HCEC 1CT (cell line): ENCODE measurements at regions not wholly inside any gene's neighbourhood (a gene's known extent, or its start where the extent isn't known, plus 50 kb on each side); places are given as distances from the start of the nearest gene placed in this dataset.
"Not testable (repeated sequence)": the region's sequence is repeated elsewhere in the genome, so short reads cannot be mapped to it uniquely, and the experiment has no call there.

Experiments
- DNase-seq: peaks from one replicate; pipeline ENCODE4 v3.0.0-alpha.2; 2017

DNA sequence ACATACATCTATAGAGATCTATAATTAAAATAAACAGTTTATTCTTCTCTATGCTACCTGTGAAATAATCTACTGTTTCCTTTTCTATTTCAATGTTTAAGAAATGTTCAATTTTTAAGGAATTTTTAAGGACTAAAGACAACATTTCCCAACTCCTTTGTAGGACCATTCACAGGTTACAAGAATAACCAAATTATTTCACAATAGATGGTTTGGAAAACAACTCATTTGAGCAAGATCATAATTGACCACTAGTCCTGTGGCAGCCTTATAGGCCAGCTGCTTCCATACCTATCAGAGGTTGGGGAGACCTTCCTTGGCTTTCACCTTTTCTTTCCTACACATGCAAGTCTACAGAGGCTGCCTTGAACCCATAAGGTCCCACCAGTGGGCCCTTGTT lies 193.7 kb downstream of the TTC39B start:
- DNase-seq = no peak

DNA sequence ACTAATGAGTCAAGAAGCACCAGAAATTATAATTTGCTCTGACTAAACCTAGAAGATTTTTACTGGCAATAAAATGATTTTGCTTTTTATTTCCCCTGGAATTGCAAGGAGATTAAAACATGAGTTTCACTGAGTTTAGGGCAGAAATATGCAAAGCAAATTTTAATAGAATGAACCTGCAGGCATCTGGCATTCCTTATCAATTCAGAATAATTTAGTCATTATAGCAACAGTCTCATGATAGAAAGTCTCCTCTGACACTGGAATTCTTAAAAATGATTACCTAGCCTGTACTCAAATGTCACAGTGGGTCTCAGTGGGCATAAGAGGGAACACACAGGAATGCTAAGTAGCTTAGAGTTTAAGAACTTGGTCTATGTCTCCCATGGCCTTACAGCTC lies 195.9 kb downstream of the TTC39B start:
- no peak for DNase-seq

DNA sequence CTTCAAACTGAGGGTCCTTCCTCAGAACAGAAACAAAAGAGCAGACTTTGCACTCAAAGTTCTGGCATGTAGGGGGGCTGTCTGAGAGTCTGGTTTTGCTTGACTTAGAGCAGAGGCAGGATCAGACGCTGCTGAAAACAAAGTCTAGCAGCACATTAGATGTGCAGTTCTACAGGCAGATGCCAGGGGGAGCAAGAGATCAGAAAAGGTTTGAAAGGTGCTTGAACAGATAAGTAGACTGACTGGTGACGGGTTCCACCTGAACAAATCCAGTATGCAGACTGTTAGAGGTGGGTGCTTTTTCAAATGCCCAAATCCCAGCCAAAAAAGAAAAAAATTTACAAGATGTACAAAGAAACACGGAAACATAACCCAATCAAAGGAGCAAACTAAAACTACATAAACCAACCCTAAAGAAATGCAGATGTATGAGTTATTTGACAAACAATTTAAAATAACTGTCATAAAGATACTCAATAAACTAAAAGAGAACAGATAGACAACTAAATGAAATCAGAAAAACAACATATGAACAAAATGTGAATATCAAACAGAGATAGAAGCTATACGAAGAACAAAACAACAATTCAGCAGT lies 194.7 kb upstream of the FREM1 start:
- DNase-seq = peak; percentile 51

DNA sequence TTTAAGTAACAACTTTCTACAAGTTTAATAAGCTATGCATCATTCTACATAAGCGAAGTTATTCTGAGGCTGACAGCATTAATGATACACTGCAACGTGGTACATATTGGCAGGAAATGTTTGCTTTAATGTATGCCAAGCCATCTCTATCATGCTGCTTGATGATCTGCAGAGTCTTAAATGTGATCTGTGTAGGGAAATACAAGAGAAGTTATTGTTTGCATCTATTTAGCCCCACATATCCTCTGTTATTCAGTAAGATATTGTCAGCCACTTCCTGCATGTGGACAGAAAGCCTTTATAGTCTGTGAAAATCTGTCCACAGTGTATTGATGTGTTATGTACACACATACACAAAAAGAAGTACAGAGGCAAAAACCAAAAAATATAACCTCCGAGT lies 193.1 kb upstream of the FREM1 start:
- DNase-seq = no peak

DNA sequence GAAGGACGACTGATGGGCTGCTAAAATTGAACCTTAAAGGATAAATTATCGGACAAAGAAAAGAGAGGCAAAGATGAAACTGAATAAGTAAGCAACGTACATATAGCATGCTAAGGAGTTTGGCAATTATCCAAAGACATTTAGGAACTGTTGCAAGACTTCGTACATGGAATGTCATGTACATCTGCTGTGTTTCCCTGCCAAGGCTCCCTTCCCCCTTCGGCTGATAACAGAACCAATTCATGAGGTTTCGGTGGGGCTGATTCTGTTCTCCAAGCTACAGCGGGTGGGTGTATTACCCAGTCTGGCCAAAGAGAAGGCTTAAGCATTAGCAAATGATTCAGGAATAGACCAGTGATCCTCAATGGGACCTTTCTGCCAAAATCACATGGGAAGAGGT lies 190.9 kb upstream of the FREM1 start:
- no peak for DNase-seq

DNA sequence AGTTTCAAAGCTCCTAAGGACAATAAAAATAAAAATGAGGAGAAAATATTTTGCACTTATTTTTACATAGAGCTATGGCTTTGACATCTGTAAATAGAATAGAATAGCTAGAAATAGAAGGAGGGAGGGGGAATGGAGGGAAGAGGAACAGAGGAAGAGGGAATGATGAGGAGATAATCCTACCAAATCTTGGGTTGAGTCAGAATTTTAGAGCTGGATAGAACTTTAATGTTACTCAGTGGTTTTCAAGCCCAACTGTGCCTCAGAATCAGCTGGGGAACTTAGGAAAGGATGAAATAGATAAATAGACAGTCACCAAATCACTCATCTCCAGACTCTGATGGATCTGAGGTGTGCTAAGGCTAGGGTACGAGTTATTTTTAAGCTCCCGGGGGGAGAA lies 190.3 kb upstream of the FREM1 start:
- DNase-seq = no peak

DNA sequence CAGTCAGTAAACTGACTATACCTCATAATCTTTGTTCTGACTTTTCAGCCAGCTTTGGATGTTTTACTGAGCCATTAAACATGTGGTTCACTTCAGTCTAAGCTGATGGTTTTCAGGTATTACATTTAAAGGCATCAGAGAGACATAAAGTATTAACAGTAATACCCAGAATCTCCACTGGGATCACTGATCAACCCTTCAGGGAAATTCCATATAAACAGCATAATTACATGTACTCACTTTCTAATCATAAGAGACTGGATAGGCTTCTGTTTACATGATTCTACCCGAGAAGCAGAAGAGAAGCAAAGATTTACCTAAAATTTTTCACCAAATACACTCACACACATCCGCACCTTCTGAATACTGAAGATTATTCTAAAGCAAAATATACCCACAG lies 186.7 kb upstream of the FREM1 start:
- no peak for DNase-seq

DNA sequence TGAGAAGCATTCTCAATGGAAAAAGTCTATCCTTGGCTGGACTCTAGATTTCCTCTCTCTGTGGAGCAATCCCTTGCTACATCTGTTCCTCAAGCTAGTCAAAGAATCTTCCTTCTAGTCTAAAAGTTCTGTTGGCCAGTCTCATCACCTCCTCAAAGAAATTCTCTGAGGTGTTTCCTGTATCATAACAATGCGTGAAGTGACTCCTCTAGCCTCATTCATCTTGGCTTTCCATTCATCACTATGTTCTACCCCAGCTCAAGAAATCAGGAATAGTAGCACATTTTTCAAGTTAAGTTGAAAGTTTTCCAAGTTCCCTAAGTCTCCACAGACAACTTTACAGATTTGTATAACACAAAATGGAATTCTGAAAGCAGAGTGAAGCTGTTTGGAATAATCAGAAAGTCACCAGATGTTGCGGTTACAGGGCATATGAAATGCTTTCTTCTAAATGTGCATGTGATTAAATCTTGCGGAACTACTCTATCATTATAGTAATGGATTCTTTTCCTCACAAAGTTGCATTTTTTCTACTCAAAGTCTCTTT lies 176.6 kb upstream of the FREM1 start:
- DNase-seq = no peak

DNA sequence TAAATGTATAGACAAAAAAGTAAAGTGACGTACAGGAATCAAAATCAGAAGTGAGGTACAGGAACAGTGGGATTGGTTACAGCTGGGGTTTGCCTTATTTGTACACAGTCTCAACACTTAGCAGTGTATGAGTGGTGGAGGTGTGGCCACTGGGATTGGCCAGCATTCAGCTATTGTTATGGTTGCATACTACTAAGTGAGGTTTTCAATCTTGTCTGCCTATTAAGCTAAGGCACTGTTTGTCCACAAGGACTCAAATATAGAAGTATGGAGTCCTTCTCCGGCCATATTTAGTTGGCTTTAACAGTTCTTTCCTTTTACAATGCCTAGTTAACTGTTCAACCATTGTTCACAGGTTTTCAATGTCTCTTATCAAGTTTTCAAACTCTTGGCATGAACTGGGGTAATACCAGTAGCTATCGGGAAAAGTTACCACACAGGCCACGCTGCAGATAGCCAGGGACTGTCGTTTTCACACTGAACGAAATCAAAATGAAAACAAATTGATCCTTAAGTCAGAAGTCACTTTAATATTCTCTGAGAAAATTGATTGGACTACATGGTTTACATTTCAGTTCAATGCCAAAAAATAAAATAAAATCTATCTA lies 176.0 kb upstream of the FREM1 start:
- DNase-seq = no peak

DNA sequence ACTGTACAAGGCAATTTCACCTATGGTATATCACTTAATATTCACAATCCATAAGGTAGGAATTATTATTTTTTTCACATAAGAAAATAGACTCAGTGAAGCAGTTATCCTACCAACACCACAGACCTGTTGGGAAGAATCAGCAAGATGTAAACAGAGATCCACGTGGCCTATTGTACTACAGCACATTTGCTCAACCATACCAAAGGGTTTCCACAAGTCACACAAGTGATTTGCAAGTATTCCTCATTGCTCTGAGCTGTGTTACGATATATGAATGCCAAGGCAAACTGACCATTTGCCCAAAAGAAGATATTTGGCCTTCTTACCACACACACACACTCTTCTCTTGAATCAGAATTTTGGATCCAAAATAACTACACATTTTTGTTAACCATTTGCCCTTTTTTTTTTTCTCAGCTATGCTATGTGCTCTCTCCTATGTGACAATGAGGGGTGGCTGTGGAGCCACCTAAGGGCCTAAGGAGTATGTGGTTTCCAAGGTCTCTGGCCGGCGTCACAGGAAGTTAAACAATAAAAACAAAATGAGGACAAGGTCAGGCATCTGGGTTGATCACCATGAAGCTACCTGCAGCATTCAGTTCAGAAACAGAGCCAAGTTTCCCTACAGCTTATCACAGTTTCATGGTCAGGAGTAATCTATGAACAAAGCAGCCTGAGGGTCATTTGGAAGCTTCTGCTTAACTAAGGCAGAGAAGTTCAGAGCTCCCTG lies 171.0 kb upstream of the FREM1 start:
- DNase-seq = no peak

DNA sequence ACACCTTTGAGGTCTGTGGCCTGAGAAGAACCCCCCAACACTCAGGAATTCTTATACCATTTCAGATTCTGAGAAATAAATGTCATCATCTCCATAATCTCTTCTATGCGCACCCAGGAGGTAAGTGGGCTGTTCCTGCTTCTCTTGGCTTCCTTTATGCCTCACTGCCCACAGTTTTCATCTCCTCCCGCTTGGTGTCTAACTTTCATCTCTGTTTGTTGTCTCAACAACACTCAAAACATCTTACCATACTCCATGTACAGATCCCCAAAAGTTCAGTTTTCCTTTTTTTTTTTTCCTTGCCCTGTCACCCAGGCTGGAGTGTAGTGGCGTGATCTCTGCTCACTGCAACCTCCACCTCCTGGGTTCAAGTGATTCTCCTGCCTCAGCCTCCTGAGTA lies 170.2 kb upstream of the FREM1 start:
- DNase-seq = no peak

DNA sequence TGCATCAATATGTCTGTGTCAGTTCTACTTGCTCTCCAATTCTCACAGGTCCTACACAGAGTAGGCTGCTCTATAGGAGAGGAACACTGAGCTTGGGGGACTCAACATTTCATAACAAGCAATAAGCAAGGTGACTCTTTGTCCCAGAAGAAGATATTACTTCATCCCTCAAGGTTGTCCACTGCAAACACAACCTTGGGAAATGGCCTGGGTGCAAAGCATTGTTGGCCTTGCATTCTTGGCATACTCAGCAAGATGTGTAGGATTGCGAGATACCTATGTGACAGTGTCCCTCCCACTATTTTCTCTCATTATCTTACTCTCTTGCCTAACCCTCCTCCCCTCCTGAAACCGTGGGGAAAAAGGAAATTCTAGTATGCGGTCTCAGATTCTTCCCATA lies 169.8 kb upstream of the FREM1 start:
- no peak for DNase-seq

DNA sequence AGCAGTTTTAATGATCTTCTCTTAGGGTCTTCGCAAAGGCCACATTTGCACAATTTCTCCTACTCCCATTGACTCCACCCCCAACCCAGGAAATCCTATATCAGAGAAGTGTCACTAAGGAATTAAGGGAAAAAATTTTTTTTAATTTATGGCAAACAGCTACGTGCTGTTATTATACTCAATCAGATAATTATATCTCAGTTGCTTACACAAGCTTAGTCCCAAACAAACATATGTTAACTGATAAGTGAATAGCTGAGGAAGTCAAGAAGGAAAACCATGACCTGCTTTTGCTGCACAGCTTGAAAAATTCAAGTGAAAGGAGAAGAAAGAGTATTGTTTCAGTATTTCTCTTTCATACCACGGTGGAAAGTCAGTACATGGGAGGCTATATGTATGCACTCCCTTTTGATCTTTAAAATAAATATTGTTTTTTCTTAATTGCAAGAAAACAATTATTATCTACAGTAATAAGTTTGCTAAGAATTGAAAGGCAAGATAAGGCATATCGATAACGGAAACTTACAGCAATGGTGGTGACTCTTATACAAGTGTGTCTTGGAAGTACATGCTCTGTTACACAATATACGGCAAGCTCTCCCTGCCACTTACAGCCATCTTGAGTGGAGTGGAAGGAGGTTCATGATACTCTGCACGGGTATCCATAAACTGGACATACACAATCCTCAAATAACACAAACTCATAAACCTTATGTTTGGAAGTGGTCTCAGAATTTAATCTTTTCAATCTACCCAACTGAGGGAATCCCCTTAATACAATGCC lies 167.9 kb upstream of the FREM1 start:
- DNase-seq = no peak

DNA sequence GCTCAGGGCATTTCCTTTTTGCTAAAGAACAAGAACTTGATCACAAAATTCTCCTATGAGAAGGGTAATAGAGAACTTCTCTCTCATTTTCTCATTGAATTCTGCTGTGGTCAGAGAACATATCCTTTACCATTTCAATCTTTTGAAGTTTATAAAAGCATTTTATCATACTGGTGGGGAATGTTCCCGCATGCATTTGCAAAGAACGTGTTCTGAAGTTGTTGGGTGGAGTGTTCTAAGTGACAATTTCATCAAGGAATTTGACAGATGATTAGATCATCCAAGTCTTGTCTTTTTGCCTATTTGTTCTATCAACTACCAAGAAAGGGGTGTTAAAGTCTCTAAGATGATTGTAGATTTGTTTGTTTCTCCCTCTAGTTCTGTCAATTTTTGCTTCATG lies 163.4 kb upstream of the FREM1 start:
- no peak for DNase-seq

DNA sequence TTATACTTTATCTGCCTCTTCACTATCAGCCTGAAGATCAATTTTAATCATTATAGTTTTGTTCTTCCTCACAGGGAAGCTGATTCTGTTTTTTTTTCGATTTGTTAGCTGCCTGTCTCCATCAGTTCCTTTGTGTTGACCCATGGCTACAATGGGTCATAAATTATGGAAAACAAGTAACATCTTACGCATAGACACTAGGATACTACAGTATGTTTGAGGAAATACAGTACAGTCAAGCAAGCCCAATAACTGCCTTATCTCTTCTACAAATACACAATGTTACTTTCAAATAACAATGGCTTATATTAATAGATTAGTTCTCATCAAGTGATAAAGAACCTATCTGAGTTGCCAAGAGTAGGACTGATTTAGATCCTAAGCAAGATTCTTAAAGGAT lies 160.5 kb upstream of the FREM1 start:
- no peak for DNase-seq

DNA sequence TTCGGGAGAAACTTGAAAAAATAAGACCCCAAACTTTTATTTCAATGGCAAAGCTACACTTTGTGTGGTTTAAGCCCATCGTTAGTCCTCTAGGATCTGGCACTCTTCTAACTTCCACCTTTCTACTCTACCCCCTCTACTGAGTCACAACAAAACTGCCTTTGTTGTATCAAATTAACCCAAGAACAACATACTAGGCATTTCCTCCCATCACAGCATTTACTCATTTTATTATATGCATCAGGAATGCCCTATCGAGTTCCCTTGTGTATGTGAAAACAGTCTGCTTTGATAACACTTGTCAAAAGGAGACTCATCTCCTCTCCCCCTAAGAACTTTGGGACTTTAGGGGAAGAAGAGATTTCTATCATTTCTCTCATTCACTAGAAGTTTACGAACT lies 158.9 kb upstream of the FREM1 start:
- DNase-seq = no peak

DNA sequence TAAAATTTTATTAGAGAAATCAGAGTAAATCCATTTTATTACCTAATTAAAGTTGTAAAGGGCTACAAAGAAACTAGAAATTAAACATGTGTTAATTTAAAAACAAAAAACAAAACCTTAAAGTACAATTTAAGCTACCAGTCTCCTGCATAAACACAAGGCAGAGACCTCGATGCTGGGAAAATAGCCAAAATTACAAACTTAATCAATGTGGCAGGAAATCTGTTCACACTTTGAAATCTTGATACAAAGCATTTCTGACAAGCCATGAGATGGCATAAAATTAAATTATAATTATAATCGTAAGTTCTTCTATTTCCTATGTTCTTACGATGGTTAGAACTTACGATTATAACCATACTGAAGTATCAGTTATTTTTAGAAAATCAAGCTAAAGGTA lies 158.0 kb upstream of the FREM1 start:
- DNase-seq = no peak

DNA sequence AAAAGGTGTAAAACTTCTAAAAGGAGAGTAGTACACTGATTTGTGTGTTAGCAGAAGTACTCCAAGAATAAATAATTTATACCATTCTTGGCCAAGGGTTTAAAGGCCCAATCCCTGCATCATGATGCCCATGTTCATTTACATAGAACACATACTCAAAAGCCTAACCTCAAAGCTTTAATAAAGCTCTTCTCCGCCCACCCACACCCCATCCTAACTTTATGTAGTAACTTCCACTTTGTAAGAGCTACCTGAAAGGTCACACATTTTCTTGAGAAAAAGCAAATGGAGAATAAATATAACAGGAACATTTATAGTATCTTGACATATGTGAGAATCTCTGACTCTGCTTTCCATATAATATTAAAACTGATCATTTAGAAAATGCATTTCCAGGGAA lies 148.8 kb upstream of the FREM1 start:
- DNase-seq = no peak

DNA sequence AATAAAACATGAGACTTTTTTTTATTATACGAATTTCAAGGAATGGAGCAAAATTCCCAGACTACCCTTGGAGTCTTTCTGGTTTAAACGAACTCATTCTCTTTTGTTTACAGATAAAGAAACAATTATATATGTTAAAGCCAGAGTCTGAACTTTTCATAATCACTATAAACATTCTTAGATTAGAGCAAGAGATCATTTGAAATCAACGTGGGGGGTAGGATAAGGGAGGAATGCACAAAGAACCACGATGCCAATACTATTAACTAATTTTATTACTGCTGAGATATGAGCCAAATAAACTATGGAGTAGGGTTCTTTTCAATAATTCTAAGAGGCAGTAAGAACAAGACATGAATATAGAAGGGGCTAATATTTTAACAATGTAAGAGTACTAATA lies 148.0 kb upstream of the FREM1 start:
- DNase-seq = no peak

DNA sequence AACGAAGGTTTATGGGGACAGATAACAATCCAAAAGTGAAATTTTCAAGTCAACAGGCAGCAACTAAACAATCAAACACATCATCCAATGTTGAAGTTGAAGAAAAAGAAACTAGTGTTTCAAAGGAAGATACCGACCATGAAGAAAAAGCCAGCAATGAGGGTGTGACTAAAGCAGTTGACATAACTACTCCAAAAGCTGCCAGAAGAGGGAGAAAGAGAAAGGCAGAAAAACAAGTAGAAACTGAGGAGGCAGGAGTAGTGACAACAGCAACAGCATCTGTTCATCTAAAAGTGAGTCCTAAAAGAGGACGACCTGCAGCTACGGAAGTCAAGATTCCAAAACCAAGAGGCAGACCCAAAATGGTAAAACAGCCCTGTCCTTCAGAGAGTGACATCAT lies 145.1 kb upstream of the FREM1 start:
- not testable (repeated sequence) for DNase-seq

DNA sequence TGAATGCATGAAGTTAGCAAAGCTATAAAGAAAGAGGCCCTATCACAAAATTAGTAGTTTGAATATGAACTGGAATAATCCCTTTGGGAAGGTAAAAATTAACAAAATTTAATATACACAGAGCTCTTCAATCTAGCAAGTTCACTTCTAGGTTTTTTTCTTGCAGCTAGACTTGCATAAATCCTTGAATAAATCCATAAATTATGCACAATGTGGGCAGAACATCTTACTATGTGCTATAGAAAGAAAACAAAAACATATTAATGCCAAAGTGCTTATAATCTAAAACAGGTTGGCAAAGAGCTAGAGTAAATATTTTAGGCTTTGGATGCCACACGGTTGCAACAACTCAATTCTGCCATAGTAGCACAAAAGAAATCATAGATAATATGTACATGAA lies 138.5 kb upstream of the FREM1 start:
- no peak for DNase-seq

DNA sequence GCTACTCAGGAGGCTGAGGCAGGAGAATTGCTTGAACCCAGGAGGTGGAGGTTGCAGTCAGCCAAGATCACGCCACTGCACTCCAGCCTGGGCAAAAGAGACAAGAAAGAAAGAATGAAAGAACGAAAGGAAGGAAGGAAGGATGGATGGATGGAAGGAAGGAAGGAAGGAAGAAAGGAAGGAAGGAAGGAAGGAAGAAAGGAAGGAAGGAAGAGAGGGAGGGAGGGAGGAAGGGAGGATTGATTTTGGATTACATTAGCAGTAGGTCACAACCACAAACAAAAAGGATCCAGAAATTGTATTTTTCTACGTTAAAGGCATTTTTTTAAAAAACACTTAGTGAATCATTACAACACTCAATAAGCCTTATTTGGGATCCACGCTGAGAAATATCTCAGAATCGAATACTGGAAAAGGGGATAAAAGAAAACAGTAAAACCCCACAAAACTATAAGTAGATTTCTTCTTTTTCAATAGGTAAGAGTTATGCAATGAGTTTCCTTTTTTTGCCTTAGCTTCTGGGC lies 136.9 kb upstream of the FREM1 start:
- no peak for DNase-seq

DNA sequence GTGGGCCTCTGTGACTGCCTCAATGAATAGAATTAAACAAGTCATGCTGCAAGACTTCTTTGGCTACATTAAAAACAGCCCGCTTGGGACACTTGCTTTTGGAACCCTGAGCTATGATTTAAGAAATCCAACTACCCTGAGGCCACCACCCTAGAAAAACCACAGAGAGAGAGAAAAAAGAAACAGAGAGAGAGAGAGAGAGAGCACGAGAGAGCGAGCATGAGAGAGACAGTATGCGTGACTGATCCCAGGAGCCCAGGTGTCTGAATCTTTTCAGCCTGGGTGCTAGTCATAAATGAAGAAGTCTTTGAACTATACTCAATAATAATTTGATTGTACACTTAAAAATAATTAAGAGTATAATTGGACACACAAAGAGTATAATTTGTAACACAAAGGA lies 123.1 kb upstream of the FREM1 start:
- no peak for DNase-seq
